IMR-90 (cell line): ENCODE measurements at regions not wholly inside any gene's neighbourhood (a gene's known extent, or its start where the extent isn't known, plus 50 kb on each side); places are given as distances from the start of the nearest gene placed in this dataset.
A peak's percentile ranks its signal among the peaks of the same experiment; 100 is the strongest.

ENCODE experiments used
- ATAC-seq: fragments of 200-7000 bp; cut with Tn5 transposase; 2 replicates; pipeline ENCODE4 v1.9.1; 2020; ENCODE audit warnings: low read depth, mild to moderate bottlenecking, moderate library complexity
- BruUV-seq: library from RNA; stranded (reverse); fragments of 400-500 nt; replicated peaks from 2 replicates; lab custom pipeline; 2021; lab: Mats Ljungman, UMichigan
- CTCF ChIA-PET: fragments of 300-600 bp; formaldehyde crosslinking; extraction: SDS; loops from one replicate; lab custom pipeline; 2021; ENCODE audit warnings: antibody characterized with exemption; lab: Yijun Ruan, JAX
- POLR2A ChIA-PET: fragments of 300-600 bp; sonication (Branson Sonifier 250); formaldehyde crosslinking; loops from one replicate; lab custom pipeline; 2022; ENCODE audit warnings: antibody characterized with exemption; ENCODE audit not compliant: unreplicated experiment; lab: Charles Lee
- DNase-seq: peaks from one replicate; pipeline ENCODE4 v3.0.0; 2013
- H2AFZ ChIP-seq: replicated peaks from 2 replicates; pipeline ENCODE3; 2013; ENCODE audit warnings: low read length, mild to moderate bottlenecking; ENCODE audit not compliant: poor library complexity
- H2AK5ac ChIP-seq: 2 replicates; pipeline ENCODE4 v1.6.1; 2013; ENCODE audit warnings: low read depth, low read length, inconsistent platforms
- H2AK9ac ChIP-seq: replicated peaks from 2 replicates; pipeline ENCODE3; 2013; ENCODE audit warnings: mild to moderate bottlenecking, low read depth, low read length, moderate library complexity; ENCODE audit not compliant: poor library complexity
- H2BK120ac ChIP-seq: 2 replicates; pipeline ENCODE4 v1.6.1; 2013; ENCODE audit warnings: low read depth, low read length, inconsistent platforms
- H2BK15ac ChIP-seq: 3 replicates; pipeline ENCODE4 v1.6.1; 2013; ENCODE audit warnings: low read depth, low read length, inconsistent platforms
- H2BK20ac ChIP-seq: 2 replicates; pipeline ENCODE4 v1.6.1; 2013; ENCODE audit warnings: low read depth, mild to moderate bottlenecking, inconsistent platforms, low read length, moderate library complexity
- H2BK5ac ChIP-seq: 2 replicates; pipeline ENCODE4 v1.6.1; 2013; ENCODE audit warnings: mild to moderate bottlenecking, low read depth, low read length, inconsistent platforms; ENCODE audit not compliant: poor library complexity, severe bottlenecking
- H3K14ac ChIP-seq: replicated peaks from 2 replicates; pipeline ENCODE4 v1.6.1; 2013; ENCODE audit warnings: low read depth, low read length, inconsistent platforms
- H3K18ac ChIP-seq: 2 replicates; pipeline ENCODE4 v1.6.1; 2013; ENCODE audit warnings: low read depth, low read length, control low read depth
- H3K23ac ChIP-seq: 2 replicates; pipeline ENCODE4 v1.6.1; 2013; ENCODE audit warnings: low read depth, low read length, inconsistent platforms
- H3K27ac ChIP-seq: 2 replicates; pipeline ENCODE4 v1.5.1; 2013; ENCODE audit warnings: mild to moderate bottlenecking, control low read depth, low read length; ENCODE audit not compliant: insufficient read depth
- H3K27me3 ChIP-seq: 2 replicates; pipeline ENCODE4 v1.6.1; 2013; ENCODE audit warnings: low read length; ENCODE audit not compliant: control insufficient read depth, insufficient read depth
- H3K36me3 ChIP-seq: 2 replicates; pipeline ENCODE4 v1.6.1; 2013; ENCODE audit warnings: low read length, mixed read lengths; ENCODE audit not compliant: control insufficient read depth, insufficient read depth
- H3K4ac ChIP-seq: 2 replicates; pipeline ENCODE4 v1.6.1; 2013; ENCODE audit warnings: low read depth, low read length, inconsistent platforms
- H3K4me1 ChIP-seq: 2 replicates; pipeline ENCODE4 v1.6.1; 2013; ENCODE audit warnings: low read length, mixed read lengths; ENCODE audit not compliant: control insufficient read depth, insufficient read depth
- H3K4me2 ChIP-seq: 2 replicates; pipeline ENCODE4 v1.6.1; 2013; ENCODE audit warnings: low read depth, mild to moderate bottlenecking, control low read depth, low read length, moderate library complexity
- H3K4me3 ChIP-seq: 2 replicates; pipeline ENCODE4 v1.5.1; 2013; ENCODE audit warnings: low read depth, mild to moderate bottlenecking, control low read depth, low read length, moderate library complexity; ENCODE audit not compliant: insufficient read depth
- H3K56ac ChIP-seq: 2 replicates; pipeline ENCODE4 v1.6.1; 2013; ENCODE audit warnings: low read length, inconsistent platforms; ENCODE audit not compliant: insufficient read depth; ENCODE audit errors: extremely low read depth
- H3K79me1 ChIP-seq, 2 experiments: 2 replicates each; pipeline ENCODE4 v1.6.1; 2013; ENCODE audit warnings: low read length in 2 of 2, inconsistent platforms in 1 of 2, low read depth in 1 of 2
- H3K9ac ChIP-seq: 2 replicates; pipeline ENCODE4 v1.6.1; 2013; ENCODE audit warnings: low read depth, low read length, control low read depth
- H3K9me1 ChIP-seq: 2 replicates; pipeline ENCODE4 v1.6.1; 2013; ENCODE audit warnings: low read length, inconsistent platforms; ENCODE audit not compliant: insufficient read depth
- H3K9me3 ChIP-seq: 2 replicates; pipeline ENCODE4 v1.6.1; 2013; ENCODE audit warnings: low read length; ENCODE audit not compliant: control insufficient read depth, insufficient read depth
- H4K20me1 ChIP-seq: 2 replicates; pipeline ENCODE4 v1.6.1; 2013; ENCODE audit warnings: low read length, inconsistent platforms; ENCODE audit not compliant: insufficient read depth
- H4K5ac ChIP-seq: 2 replicates; pipeline ENCODE4 v1.6.1; 2013; ENCODE audit warnings: mild to moderate bottlenecking, low read depth, low read length, control low read depth
- H4K8ac ChIP-seq, 2 experiments: 2 replicates each; pipeline ENCODE4 v1.6.1; 2013; ENCODE audit warnings: low read depth in 2 of 2, low read length in 2 of 2, control low read depth in 1 of 2, inconsistent platforms in 1 of 2
- H4K91ac ChIP-seq: 2 replicates; pipeline ENCODE4 v1.6.1; 2013; ENCODE audit warnings: low read depth, low read length, inconsistent platforms; ENCODE audit not compliant: insufficient read depth
- CHD1 ChIP-seq: IDR thresholded peaks from 2 replicates; pipeline ENCODE4 v1.6.1; 2012; ENCODE audit warnings: low read depth, low read length, improper control_type of control experiment
- FOS ChIP-seq: fragments of 150-350 bp; IDR thresholded peaks from 2 replicates; pipeline ENCODE4 v1.6.1; 2016; ENCODE audit warnings: low read depth, low read length
- MAFK ChIP-seq: IDR thresholded peaks from 2 replicates; pipeline ENCODE4 v1.6.1; 2012; ENCODE audit warnings: low read depth, low read length, improper control_type of control experiment
- MAZ ChIP-seq: IDR thresholded peaks from 2 replicates; pipeline ENCODE4 v1.6.1; 2012; ENCODE audit warnings: low read depth, mild to moderate bottlenecking, low read length, improper control_type of control experiment, moderate library complexity, borderline replicate concordance
- MXI1 ChIP-seq: IDR thresholded peaks from 2 replicates; pipeline ENCODE4 v1.6.1; 2012; ENCODE audit warnings: low read depth, mild to moderate bottlenecking, low read length, moderate library complexity, borderline replicate concordance
- NFE2L2 ChIP-seq: fragments of 150-350 bp; IDR thresholded peaks from 2 replicates; pipeline ENCODE4 v1.6.1; 2016; ENCODE audit warnings: low read depth, mild to moderate bottlenecking, low read length
- POLR2A ChIP-seq: IDR thresholded peaks from 2 replicates; pipeline ENCODE4 v1.6.1; 2012; ENCODE audit warnings: mild to moderate bottlenecking, low read depth, low read length
- RAD21 ChIP-seq: IDR thresholded peaks from 2 replicates; pipeline ENCODE4 v1.6.1; 2012; ENCODE audit warnings: low read length, improper control_type of control experiment
- RFX5 ChIP-seq: IDR thresholded peaks from 2 replicates; pipeline ENCODE4 v1.8.0; 2012; ENCODE audit warnings: low read depth, mild to moderate bottlenecking, low read length, moderate library complexity
- SMC3 ChIP-seq: fragments of 150-350 bp; IDR thresholded peaks from 2 replicates; pipeline ENCODE4 v1.6.1; 2016; ENCODE audit warnings: low read depth, mild to moderate bottlenecking, antibody characterized with exemption, low read length, moderate library complexity
- WGBS, 2 experiments: methylation state at CpG; one replicate each; pipeline versions ENCODE4 v1.1.5 to v1.1.7; 2013; ENCODE audit warnings: missing lambda C conversion rate in 2 of 2; ENCODE audit not compliant: insufficient read length in 1 of 2; ENCODE audit errors: extremely low coverage in 2 of 2; 5-methylcytosine and 5-hydroxymethylcytosine counted together
- dilution Hi-C: fragments of 300-500 bp; cut with HindIII; formaldehyde crosslinking; loops from one replicate; pipeline ENCODE4 v1.14.3; 2018; ENCODE audit warnings: low sequenced_read_pairs; ENCODE audit not compliant: unreplicated experiment
- in situ Hi-C: fragments of 300-500 bp; cut with MboI; formaldehyde crosslinking; loops from 3 replicates; pipeline ENCODE4 v1.14.3; 2019; ENCODE audit warnings: low sequenced_read_pairs, inconsistent platforms, mixed read lengths
- intact Hi-C: fragments of 100-400 bp; cut with micrococcal nuclease; formaldehyde crosslinking; loops from 2 replicates; pipeline ENCODE4 v1.10.0; 2022
- TF ChIP-seq, protein P1 (sequence below): fragments of 150-350 bp; IDR thresholded peaks from 2 replicates; pipeline ENCODE4 v1.6.1; 2016; ENCODE audit warnings: low read depth, mild to moderate bottlenecking, low read length, moderate library complexity, borderline replicate concordance
- TF ChIP-seq, protein P2 (sequence below): conservative IDR thresholded peaks from 2 replicates; pipeline ENCODE4 v1.5.1; 2012; ENCODE audit warnings: mild to moderate bottlenecking, low read depth, low read length, improper control_type of control experiment

DNA sequence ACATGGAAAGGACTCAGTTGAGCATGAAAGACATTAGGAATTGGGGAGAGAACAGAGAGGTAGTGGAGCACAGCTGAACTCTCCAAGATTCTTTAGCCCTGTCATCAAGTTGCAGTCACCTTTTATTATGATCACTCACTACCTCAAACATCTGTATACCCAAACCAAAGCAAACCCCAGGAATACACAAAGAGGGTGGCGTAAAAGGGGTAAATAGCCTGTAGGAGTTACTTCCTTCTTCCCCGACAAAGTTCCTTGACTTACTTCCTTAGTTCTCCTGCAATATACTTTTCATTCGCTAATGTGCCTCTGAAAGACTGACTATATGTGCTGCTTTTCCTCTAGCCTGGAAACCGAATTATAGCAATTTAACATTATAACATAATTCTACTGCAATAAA, 159.9 kb downstream of the SPRY1 start:
- Histone ChIP-seq H4K91ac (no peak overlapping the region), H3K9me3 (no peaks in the 10 kb centered on the region), H2AK9ac (no peak overlapping the region), H3K9me1 (peaks cover 10% of the 10 kb centered on the region), H2AFZ (no peak overlapping the region), H4K20me1 (no peaks in the 10 kb centered on the region), H3K18ac (peak overlapping the region; percentile 95; the same call in 1 of the 2 replicates), H3K56ac (no peak overlapping the region), H3K27ac (no peak overlapping the region), H3K23ac (no peak overlapping the region), H4K8ac (no peak overlapping the region), H3K9ac (no peak overlapping the region), H3K4ac (no peak overlapping the region), H2AK5ac (no peak overlapping the region), H3K36me3 (no peaks in the 10 kb centered on the region), H2BK20ac (no peak overlapping the region; the same call in 1 of the 2 replicates), H3K14ac (no peak overlapping the region), H3K79me1 (no peaks in the 10 kb centered on the region), H4K5ac (0 out of 2 replicates have a peak overlapping the region, but pooled peaks have one; percentile 33), H2BK15ac (no peak overlapping the region), H3K4me2 (no peak overlapping the region), H2BK5ac (no peak overlapping the region), H3K27me3 (no peaks in the 10 kb centered on the region), H3K4me3 (no peak overlapping the region), H3K4me1 (peaks cover 26% of the 10 kb centered on the region), H2BK120ac (no peak overlapping the region; the same call in 1 of the 2 replicates)
- TF ChIP-seq POLR2A (no peak), MAFK (no peak), CHD1 (no peak), RFX5 (no peak), RAD21 (no peak), FOS (no peak), MAZ (no peak), MXI1 (no peak), SMC3 (no peak), NFE2L2 (no peak)
- TF ChIP-seq, protein P1, sequence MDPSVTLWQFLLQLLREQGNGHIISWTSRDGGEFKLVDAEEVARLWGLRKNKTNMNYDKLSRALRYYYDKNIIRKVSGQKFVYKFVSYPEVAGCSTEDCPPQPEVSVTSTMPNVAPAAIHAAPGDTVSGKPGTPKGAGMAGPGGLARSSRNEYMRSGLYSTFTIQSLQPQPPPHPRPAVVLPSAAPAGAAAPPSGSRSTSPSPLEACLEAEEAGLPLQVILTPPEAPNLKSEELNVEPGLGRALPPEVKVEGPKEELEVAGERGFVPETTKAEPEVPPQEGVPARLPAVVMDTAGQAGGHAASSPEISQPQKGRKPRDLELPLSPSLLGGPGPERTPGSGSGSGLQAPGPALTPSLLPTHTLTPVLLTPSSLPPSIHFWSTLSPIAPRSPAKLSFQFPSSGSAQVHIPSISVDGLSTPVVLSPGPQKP: no peak
- TF ChIP-seq, protein P2, sequence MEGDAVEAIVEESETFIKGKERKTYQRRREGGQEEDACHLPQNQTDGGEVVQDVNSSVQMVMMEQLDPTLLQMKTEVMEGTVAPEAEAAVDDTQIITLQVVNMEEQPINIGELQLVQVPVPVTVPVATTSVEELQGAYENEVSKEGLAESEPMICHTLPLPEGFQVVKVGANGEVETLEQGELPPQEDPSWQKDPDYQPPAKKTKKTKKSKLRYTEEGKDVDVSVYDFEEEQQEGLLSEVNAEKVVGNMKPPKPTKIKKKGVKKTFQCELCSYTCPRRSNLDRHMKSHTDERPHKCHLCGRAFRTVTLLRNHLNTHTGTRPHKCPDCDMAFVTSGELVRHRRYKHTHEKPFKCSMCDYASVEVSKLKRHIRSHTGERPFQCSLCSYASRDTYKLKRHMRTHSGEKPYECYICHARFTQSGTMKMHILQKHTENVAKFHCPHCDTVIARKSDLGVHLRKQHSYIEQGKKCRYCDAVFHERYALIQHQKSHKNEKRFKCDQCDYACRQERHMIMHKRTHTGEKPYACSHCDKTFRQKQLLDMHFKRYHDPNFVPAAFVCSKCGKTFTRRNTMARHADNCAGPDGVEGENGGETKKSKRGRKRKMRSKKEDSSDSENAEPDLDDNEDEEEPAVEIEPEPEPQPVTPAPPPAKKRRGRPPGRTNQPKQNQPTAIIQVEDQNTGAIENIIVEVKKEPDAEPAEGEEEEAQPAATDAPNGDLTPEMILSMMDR: no peak
- no CpG with 5 or more reads among the region's 4 CpGs for WGBS, 2 experiments
- BruUV-seq: no TSS peak
- intact Hi-C loops (no loop called here), dilution Hi-C loops (no loop called here), in situ Hi-C loops (no loop called here)
- ATAC-seq: no peak
- POLR2A ChIA-PET: no interaction called here
- no peak for DNase-seq
- CTCF ChIA-PET: no interaction called here
